Midbrain (tissue), 1 donor: ENCODE measurements at regions not wholly inside any gene's neighbourhood (a gene's known extent, or its start where the extent isn't known, plus 50 kb on each side); places are given as distances from the start of the nearest gene placed in this dataset.

Experiments used
- DNase-seq: peaks from one replicate; lab custom pipeline; 2025; lab: John Stamatoyannopoulos, UW

DNA sequence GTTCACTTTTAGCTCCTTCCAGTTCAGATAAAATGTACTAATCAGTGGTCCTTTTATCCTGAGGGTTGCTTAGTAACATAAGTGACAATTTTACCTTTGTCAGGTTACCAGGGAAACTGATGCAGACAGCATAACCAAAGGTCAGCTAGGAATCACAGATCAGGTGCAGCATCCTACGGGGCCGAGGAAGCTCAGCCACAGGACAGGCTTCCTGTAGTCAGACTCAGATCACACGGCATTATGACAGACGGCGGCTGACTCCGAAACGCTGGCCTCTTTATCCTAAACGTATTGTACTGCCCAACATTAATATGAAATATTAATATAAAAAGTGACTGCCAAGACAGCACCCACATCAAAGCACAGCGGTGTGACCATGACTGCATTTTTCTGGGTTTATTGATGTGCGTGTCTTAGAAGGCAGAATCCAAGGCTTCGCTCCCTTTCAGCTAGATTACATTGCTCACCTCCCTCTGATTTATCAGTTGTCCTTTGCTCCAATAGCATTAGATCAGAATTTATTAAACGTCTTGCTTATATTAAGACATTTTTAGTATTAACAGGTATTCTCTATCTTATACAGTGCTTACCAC lies 444.5 kb downstream of the CMPK2 start:
- no peak for DNase-seq

DNA sequence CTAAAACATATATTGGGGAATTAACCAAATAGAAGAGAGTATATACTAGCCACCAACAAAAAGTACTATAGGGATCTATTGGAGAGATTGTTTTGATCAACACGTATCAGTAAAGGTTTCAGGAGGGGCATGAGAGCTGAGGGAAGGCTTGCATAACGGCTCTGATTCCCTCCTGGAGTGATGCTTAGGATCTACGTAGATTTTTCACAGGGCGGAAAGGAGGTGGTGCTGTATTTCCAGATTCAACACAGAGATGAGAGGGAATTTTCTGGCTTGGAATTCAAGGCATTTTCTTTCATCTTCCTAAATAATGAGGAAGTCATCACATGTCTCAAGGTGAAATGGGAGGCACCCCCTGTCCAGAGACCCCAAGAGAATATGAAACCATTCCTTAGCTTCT lies 443.8 kb downstream of the CMPK2 start:
- no peak for DNase-seq

DNA sequence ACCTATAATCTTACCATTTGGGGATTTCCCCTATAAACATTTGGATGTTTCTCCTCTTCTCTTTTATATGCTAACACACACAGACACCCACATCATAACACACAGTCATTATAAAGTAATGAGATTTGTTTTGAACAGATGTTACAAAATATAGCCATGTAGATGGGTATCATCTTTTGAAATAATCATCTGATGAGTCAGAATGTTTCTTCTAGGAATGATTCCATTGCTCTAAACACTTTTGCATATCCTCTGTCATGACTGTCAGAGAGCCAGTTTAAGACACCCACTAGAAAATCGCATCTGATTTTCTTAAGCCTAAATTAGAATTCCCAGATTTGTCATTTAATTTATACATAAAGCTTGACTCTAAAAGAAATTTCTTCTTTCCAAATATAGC lies 442.6 kb downstream of the CMPK2 start:
- DNase-seq: no peak

DNA sequence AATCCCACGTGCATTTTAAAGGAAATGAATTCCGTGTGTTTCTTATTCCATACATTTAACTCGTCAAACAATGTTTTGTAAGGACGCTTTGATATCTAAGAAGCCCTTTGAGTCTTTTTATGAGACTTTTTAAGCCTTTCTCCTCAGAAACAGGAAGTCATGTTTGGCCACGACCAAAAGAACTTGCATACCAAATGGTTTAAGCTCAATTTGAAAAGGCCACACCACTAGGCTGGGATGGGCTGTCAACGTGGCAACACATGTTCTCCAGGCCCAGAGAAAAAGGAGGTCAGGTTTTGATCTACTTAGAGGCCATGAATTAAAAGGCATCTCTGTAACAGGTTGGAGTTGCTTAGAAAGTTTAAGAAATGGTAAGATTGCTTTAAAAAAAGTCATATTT lies 441.8 kb downstream of the CMPK2 start:
- no peak for DNase-seq

DNA sequence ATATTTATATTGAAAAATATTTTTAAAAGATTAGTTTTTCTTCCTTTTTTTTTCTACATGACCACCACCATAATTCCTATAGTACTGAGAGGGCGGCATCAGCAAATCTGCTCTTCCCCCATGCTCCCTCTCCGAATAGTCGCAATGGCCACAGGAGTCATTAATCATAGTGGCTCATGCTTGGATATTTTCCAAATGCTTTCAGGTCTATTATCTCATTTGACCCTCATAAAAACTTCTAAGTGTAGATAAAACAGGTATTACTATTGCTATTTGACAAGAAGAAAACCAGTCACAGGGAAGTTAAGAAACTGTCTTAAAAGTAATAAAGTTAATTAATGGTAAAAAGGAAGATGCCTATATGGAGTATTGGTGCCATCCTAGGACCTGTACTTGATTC lies 440.7 kb downstream of the CMPK2 start:
- DNase-seq: no peak

DNA sequence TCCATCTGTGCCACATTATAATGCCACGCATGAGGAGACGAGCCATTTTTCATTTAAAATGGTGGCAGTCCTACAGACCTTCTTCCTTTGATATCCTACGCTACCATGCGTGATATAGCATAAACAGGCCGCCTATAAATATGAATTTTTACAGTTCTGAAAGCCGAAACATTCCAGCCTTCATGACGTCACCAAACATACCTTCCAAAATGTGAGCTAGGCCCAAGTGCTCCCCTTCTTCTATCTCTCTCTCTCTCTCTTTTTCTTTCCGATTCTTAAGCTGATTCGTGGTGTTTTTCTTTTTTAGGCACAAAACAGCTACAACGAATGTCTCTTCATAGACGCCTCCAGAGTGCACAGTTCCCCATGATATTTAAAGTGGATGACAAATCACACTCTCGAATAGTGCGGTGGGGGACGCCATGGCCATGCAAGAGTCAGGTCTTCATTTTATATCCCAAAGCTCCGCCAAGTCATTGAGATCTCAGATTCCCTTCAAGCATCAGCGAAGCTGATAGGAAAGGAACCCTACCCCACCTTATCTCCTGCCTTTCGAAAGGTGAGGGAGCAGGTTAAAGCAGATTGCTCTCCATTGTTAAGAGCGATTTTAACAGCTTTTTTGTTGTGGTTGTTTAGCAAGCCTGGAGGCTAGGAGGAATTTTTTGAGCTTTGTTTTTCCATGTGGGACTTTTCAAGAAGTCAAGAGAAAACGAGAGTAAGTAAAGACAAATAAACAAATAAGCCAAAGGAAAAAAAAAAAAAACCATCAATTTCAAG lies 436.3 kb downstream of the CMPK2 start:
- DNase-seq: no peak

DNA sequence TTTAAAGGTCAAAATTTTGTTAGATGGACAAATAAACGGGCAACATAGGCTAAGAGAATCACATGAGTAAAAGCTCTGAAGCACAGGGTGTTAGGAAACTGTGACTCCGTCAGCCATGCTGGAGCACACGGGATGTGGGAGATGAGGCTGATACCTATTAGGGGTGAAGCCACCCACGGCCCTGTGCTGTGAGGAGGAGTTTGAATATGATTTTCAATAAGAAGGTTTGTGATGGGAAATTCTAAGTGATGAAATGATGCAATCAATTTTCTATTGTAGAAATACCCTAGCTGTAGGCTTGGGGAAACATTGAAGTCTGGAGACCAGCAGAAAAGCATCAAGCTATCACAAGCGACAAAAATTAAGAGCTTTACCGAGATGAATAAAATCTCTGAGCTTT lies 431.3 kb downstream of the CMPK2 start:
- no peak for DNase-seq

DNA sequence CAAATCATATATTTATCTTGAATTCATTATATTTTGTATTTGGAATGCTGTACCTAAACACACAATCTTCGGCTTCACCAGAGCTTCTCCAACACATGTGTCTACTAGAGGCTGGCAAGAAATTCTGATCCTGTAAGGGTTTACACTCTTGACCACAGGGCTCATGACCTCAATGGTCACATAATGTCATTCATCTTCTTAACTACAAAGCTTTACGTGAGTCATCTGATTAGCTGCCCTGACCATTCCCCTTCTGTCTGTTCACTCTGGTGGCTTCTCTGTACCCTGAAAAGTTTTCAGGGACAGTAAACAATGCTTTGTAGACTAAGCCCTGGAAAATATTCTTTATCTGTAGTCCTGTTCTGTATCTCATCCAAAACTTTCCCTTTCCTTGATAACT lies 423.9 kb downstream of the CMPK2 start:
- DNase-seq: no peak

DNA sequence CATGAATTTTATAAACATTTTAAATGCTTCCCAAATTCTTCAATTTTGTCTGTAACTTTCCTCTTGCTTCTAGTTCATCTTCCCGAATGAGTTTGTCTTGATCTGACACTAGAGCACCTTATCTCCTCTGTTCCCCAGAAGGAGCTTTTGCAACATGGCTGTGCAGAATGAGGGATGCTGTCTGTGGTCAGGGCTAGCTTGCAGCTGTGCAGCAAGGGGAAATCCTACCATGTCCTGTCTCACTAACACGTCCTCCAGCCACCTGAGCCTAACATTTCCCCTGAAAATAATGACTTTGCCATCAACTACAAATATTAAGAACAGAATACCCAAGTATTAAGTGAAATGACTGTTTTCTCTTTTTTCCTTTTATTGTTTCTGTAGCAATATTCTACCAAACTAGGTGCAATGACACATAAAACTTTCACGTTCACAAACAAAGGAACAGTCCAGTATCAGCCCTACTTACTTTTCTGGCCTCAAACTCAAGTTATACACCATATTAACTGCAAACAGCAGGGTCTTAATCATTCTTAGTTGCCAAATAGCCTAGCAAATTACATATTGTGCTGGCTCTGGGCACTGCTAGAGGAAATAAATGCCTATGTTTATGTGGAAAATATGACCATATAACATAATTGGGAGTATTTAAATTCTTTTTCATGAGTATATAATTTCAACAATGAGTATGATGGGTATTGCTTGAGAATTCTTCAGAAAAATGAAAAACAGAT lies 423.3 kb downstream of the CMPK2 start:
- no peak for DNase-seq

DNA sequence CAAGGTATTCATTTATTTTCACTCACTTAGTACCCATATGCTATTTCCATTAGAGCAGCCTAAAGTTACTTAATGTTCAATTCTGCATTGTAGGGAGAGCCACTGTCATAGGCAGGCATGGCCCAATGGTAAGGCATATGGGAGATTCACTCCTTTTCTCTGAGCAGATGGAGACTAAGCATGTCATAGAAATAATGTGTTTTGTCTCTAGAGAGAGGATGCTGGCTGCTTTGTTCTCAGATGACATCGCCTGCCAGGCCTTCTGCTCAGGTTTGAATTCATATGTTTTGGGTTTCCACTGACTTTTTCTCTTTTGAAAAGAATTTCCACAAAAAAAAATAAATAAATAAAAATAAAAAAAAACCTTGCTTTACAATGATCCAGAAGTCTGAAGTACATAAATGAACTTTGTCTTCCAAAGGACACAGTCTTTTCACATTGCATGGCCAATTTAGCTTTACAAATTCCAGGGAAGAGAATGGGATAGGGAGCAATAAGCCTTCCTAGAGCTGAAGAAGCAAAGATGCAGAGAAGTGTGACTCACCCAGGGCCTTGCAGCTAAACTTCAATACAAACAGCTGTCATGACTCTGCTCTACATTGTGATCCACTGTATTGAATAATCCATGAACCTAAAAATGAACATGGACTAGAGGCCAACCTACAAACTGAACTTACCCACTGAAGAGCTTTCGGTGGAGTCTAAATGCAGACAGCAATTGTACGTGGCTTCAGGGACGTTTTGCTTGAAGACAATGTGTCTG lies 422.5 kb downstream of the CMPK2 start:
- no peak for DNase-seq

DNA sequence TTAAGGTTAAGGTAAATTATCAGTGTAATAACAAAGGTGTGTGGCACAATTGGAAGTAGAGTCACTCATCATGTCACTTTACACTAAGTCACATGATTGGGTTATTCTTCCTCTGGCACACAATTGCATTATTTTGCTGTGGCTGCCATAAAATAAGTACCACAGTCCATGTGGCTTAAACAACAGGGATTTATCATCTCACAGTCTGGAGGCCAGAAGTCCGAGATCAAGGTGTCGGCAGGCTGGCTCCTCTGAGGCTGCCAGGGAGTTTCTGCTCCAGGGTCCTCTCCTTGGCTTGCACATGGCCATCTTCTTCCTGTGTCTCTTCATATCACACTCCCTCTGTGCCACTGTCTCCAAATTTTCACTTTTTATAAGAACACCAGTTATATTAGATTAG lies 421.2 kb downstream of the CMPK2 start:
- no peak for DNase-seq

DNA sequence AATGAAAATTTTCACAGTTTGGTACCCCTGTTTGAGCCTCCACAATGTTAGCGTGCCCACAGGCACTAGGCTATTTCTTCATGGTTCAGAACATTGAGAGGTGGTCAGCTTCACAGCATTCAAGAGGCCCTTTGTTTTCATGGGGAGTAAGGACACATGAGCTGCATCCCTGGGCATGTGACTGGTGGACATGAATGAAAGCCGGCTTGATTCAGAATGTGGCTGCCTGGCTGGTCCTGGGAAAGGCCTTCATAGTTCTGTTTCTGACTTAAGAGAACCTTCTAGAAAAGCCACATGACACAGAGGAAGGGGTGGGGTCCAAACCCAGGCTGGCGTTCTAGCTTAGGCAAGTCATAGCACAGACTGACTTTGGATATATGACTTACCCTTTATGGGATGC lies 420.6 kb downstream of the CMPK2 start:
- DNase-seq: no peak

DNA sequence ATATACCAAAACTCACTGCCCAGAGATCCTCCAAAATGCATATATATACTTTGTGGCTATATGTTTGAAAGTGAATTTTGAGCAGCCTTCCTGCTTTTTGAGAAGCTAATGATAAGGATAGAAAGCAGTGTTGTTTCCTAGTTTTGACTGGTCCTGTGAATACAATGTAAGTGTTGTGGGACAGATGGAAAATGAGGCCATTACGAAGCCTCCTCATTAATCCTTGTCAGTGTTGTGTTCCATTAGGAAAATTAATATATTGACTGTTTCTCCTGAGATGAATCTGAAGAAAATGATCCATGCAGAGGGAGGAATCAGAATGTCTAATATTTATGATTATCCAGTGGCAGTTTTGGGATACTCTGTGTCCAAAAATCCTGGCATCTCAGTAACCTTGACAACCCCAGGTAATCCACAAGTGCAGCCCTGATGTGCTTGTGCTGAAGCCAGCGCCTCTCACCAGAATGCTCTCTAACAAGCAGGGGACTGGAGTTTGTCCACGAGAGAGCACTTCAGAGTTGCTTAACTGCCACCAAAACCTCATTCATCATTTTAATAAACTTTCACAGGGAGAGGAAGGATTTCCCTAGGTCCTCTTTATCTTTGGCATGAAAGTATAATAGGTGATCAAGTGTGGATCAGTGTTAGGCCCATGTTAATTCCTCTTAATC lies 418.6 kb downstream of the CMPK2 start:
- DNase-seq: no peak

DNA sequence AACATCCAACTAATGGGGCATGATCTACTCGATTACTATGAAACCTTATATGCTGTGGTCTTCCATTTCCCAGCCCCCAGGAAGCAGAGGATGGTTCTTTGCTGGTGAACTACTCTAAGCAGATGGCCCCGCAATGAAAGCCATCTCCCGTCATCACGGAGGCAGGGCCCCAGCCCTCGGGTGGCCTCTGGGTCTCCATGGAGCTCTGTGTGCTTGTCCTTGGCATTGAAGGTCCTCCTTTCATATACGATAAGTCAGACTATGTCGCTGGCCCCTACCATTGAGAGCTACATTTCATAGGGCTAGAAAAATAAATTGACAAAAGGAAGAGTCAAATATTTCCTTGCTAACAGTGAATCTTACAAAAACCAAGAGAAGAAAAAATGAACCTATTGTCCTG lies 416.8 kb downstream of the CMPK2 start:
- DNase-seq: no peak

DNA sequence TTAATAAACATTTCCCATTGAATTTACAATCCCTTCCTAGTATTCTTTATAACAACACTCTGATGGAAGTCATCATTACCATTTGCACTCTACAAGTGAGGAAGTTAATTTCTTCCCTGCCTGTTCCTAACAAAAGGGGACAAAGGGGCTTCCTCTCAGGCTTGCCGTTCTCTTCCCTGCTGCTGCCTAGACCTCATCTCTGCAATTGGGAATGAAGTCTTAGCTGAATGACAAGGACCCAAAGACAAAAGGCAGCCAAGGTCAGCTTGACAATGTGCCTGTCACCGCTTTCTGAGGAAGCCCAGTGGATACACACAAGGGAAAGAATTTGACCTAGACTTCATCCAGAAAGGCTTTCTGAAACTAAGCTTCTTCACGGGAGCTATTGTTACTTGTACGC lies 416.4 kb downstream of the CMPK2 start:
- DNase-seq: no peak

DNA sequence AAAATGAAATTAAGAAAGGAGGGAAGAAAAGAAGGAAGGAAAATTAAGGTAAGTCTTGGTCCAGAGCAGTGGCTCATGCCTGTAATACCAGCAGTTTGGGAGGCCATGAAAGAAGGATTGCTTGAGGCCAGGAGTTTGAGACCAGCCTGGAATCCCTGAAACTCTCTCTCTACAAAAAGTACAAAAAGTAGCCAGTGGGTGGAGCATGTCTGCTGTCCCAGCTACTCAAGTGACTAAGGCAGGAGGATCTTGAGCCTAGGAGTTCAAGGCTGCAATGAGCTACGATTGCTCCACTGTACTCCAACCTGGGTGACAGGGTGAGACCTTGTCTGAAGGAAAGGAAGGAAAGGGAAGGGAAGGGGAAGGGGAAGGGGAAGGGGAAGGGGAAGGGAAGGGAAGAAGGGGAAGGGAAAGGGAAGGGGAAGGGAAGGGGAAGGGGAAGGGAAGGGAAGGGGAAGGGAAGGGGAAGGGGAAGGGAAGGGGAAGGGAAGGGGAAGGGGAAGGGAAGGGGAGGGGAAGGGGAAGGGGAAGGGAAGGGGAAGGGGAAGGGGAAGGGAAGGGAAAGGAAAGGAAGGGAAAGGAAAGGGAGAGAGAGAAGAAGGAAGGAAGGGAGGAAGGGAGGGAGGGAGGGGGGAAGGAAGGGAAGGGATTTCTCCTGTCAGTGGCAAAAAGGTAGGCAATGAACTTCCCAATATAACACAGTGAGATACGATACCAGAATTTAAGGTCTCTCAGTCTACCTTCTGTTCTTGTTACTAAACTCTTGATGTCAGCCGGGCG lies 412.8 kb downstream of the CMPK2 start:
- no peak for DNase-seq

DNA sequence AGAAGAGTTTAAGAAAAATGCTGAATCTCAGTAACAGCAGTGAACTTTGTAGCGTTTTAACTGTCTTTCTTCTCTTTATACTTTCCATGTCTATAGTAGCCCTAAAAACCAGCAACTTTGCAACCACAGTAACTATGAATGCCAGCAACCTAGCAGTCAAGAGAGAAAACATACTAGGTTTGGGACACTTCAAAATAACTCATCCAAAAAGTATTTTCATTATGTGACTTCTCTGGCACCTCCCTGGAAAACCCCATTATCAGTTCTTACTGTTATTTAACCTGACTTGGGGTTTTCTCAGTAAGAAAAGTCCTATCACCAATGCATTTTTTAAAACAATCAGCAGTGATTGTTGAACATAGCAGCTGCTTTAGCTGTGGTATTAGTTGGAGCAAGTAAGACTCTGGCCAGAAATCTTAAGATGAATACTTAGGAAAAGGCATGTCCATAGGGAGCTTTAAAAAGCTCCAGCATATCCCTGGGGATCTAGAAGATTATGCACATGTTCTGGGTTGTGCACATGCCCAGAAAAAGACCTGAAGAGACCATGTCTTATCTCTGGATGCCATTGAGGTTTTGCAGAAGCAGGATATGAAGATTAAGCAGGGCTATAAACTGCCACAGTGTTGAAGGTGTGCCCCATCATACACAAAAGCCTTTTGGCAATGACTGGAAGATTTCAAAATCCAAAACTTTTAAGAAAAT lies 411.3 kb downstream of the CMPK2 start:
- DNase-seq: no peak

DNA sequence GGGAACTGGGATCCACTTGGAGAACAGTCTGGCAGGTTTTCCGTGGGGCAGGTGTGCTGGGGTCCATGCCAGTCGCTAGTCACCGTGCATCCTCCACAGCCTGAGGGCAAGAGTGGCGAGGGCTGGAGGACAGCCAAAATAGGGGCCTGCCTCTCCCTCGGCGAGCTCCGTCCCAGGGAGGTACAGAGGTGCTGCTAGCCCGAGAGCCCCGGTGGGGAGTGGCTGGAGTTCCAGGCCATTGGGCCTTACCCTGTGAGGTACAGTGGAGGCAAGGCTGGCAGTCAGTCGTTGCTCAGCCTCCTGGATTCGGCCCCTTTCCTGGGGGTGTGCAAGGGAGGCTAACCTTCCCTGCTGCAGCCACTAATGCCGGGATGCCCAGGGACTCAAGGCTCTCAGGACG lies 406.6 kb downstream of the CMPK2 start:
- DNase-seq: no peak

DNA sequence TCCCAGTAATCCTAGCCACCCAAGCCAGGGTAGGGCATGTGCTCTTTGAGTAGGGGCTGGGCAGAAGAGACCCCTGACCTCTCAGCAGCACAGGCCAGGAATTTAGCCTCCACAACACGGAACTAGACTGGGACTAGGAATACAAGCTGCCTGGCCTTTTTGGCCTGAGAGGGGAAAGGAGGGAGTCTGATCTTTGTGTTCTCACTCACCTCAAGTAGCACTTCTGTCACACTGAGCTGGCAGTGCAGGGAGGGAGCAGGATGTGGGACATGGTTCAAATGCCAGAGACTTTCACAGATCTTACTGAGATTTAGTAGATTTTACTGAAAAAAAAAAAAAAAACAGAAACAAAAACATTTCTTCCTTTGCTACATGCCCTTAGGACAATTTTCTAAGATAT lies 395.2 kb downstream of the CMPK2 start:
- no peak for DNase-seq

DNA sequence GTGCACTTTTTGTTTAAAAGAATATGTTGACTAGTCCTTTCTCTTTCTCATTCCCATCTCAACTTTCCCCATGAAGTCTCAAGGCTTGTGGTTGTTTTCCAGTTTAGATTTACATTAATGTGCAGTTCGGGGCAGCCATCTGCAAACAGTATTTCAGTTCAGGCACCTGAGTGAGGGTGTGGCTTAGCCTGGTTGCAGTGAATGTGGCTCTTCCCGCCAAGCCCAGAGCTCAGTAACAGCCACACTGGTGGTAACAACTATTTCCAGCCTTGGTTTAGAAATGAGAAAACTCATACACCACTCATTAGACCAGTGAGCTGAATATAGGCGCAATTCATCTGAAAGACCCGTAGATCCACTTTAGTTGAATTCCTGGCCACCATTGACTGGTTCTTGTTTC lies 394.3 kb downstream of the CMPK2 start:
- no peak for DNase-seq
